ENCODE measurements at regions not wholly inside any gene's neighbourhood (a gene's known extent, or its start where the extent isn't known, plus 50 kb on each side); places are given as distances from the start of the nearest gene placed in this dataset.
"Not testable (repeated sequence)": the region's sequence is repeated elsewhere in the genome, so short reads cannot be mapped to it uniquely, and the experiment has no call there.

DNA sequence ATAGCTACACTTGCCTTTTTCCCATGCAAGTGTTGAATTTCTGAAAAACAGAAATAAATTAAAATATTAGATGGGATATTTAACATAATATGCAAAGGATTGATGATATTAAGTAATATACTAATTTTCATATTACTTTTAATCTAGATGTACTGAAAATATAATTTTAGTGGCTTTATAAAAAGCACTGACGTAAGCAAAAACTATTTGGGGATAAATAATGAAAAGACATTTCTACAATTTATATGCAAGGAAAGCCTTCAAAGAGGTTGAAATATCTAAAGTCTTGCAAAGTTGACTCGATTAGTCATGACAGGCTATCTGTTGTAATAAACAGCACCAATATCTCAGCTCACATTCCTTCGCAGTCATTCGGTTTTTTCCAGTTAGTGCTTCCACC lies 94.9 kb upstream of the ABCB5 start:
- DNase-seq (ENCODE audit: low spot score): no peak

DNA sequence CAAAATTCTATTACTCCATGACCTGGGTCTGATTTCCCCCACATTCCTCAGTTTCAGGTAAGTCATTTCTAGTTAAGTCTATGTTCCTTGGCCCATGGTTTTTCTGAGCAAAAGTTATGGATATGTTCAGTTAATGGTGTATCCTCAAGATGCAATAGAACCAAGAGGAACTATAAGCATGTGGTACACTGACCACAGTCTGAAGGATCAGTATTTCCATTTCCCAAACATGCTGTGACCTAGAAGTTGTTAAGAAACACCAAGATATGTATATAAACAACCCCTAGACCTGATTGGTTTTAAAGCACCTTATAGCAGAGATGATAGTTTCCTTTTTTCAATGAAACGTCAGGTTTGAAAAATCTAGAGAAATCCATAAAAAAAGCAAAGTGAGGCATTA lies 94.2 kb upstream of the ABCB5 start:
- no peak for DNase-seq (ENCODE audit: low spot score)

DNA sequence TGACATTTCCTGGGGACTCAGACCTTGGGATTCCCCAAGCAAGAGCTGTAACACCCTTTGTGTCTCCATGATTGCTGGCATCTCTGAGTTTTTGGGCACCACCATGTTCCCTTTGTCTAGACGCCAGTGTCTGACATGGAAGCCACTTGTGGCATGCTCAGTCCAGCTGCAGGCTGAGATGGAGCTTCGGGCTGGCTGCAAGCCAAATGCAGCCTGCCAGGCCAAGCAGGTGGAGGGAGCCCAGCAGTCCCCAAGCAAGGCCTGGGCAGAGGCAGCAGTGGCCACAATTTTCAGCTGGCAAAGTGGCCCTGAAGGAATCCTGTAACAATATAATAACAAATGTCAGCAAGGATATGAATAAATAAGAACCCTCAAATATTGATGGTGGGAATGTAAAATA lies 86.2 kb upstream of the ABCB5 start:
- no peak for DNase-seq (ENCODE audit: low spot score)

DNA sequence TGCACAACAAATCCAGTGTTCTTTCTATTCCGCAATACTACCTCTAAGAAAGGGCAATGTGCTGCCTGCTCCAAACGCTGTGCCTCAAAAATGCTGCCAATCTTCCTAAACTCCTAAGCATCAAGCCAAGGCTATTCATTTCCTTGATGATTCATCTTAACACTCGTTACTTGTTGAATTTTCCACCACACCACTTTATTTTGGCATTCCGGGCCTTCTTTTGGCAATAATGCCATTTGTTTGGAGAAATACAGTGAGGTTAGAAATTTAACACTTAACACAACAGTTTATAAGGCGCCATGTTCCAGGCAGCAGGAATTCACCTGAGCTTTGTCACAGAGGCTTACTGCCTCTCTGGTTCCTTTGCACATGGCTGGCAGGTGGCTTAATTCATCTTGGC lies 82.6 kb upstream of the ABCB5 start:
- no peak for DNase-seq (ENCODE audit: low spot score)

DNA sequence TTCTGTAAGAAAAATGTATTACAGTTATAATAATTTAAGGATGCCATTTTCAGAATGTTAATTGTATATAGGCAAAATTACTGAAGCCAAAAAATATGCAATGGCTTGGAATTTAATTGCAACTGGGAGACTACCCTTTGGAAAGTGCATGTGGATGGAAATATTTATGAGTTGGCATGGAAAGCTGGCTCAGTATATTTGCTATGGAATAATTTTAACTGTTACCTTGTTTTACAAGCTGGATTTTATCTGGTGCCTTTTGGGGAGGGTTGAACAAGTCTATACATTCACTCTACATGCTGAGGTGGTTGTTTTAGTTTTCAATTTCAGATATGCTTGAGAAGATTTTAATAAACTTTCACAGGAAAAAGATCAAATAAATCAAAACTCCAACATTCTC lies 80.9 kb upstream of the ABCB5 start:
- DNase-seq (ENCODE audit: low spot score): no peak

DNA sequence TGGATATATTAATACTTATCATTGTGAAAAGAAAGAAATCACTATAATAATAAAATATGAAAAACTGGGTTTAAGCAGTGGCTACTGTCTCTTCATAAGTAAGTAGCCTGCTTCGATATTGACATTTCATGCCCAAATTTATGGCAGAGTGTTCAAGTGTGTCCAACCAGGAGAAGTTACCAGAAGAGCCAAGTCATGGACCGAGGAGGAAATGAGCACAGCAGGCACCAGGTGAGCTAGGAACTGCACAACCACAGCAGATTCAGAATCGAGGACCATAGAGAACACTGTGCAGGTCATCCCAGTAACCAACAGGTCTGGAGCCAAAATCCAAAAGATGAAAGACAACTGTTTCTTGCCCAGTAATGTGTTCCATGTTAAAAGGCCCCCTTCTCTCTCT lies 79.9 kb upstream of the ABCB5 start:
- DNase-seq (ENCODE audit: low spot score): no peak

DNA sequence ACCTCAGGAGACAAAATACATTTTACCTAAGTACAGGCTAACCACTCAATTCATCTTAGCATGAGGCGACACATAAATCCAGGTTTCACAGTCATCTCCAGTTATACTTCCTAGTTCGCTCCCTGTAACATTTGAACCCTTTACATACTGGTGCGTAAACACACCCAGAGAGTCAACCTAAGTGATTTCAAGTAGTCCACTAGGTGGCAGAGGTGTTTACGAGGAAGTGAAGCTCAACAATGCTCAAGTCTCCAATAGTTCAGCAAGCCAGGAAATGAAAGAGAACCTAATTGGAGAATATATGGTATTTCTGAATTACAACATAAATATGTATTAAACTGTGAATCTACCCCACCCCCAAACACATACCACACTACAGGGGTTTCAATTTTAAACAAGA lies 76.3 kb upstream of the ABCB5 start:
- no peak for DNase-seq (ENCODE audit: low spot score)

DNA sequence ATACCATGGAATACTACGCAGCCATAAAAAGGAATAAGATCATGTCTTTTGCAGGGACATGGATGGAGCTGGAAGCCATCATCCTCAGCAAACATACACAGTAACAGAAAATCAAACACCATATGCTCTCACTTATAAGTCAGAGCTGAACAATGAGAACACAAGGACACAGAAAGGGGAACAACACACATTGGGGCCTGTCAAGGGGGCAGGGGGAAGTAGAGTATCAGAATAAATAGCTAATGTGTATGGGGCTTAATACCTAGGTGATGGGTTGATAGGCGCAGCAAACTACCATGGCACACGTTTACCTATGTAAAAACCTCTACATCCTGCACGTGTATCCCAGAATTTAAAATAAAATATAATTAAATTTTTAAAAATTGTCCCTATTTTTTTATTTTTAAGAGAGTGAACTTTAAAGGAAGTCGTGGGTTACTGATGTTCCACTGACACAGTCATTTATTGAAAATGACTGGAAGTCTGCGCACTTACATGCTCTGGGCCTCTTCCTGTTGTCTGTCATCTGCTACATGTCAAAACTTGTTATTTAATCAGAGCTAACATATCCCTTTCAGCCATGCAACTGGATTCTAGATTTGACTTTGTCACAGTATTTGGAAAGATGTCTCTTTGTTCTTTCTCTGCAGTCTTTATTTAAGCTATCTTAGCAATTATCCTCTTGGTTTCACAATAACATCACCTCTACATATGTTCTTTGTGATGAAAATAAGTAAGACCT lies 73.7 kb upstream of the ABCB5 start:
- no peak for DNase-seq (ENCODE audit: low spot score)

DNA sequence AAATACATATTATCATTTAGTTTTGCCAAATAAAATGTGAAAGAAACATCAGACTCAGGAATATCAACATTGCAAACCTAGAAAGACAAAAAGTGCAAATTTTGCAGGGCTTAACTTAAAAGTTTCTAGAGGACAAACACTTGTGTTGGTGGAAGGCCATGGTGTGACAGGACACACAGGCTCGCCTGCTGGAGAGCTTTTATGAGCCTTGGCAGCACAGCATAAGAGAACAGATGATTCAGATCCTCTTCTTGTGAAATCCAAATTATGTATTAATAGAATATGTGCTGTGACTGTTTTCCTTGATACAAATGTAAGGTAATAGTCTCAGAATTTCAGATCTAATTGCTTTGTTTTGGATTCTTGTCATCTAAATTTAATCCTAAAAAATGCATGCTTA lies 72.9 kb upstream of the ABCB5 start:
- DNase-seq (ENCODE audit: low spot score): peak; percentile 21

DNA sequence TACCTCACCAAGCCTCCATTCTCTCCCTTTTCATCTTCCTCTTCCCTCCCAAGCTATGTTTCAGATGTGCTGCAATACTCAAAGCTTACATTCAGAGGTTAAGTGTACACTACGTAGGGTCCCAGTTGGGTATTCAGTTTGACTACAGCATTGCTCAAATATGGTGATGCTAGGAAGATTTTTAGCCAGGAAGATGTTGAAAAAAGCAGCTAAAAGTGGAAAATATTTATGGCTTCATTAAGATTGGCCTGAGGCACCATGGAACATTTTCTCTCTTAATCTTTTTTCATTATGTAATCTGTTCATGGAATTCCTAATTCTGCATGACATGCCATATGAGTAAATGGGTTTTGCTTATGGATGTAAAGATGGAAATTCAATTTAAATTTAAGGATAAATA lies 72.0 kb upstream of the ABCB5 start:
- DNase-seq (ENCODE audit: low spot score): no peak

DNA sequence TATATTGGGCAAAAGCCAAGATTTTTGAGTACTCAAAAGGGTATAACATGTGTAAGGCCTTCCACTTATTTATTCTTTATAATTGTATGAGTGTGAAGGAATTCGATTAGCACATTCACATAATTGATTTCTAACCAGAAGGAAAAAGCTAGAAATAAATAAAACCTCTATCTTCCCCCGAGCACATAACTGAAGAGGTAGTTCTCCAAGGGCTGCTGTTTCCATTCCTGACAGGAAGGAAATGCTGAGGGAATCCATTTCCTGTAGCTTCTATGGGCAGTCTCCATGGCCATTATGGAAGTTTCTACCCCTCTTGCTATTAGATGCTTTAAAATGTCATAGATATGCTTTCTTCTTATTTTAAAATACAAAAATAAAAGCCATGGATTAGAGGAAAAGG lies 70.5 kb upstream of the ABCB5 start:
- no peak for DNase-seq (ENCODE audit: low spot score)

DNA sequence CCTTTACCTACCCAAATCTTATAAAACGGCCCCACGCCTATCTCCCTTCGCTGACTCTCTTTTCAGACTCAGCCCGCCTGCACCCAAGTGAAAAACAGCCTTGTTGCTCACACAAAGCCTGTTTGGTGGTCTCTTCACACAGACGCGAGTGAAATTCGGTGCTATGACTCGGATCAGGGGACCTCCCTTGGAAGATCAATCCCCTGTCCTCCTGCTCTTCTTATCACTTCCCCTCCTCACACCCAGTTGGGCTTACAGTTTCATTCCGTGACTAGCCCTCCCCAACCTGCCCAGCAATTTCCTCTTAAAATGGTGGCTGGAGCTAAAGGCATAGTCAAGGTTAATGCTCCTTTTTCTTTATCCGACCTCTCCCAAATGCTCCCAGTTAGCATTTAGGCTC lies 68.5 kb upstream of the ABCB5 start:
- DNase-seq (ENCODE audit: low spot score): not testable (repeated sequence)

DNA sequence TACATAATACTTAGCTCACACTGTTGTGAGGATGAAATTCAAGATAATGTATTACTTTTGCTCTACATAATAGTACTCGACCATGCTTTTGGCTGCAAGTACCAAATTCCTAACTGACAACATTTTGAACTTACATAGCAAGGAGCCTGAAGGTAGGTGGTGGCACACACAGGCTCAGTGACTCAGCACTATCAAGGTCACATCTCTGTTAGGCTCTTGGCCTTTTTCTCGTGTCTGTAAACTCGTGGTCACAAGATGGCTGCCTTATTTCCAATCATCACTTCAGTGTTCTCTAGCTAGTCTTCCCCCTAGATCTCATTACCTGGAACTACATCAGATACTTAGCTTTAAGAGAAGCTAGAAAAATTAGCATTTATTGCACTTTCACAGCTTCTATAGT lies 61.4 kb upstream of the ABCB5 start:
- DNase-seq (ENCODE audit: low spot score): no peak

DNA sequence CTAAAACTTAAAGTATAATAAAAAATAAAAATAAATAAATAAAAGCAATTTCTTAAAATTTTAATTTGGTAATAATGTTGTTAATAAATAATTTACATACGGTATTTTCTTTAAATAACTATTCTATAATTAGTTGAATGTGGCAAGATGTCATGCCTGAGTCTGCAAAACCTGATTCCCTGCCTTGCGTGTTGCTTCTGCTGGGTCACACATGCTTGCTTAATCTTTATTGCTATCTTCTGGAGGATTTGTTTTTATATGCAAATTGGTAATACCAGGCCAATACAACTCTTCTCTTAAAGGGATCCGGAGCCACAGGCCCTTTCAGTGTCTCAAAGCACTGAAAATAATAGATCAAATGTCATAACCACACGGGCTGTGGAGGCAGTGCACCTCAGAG lies 59.4 kb upstream of the ABCB5 start:
- no peak for DNase-seq (ENCODE audit: low spot score)

DNA sequence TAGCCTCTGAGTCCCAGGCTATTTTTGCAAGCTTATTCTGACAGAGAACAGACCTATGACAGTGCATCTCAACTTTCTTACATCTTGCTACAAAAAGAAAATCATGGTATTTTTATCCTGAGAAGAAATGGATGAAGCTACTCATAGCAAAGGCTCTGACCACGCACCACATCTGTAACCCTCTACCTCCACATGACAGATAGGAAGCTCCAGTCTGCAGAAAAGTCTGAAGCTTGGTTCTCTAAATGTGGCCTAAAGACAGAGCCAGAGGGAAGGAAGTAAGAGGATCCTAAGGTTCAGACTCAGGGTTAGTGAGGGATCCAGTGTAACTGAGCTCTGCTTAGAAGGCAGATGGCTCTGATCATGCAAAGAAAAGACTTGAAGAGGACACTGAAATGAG lies 58.4 kb upstream of the ABCB5 start:
- no peak for DNase-seq (ENCODE audit: low spot score)

DNA sequence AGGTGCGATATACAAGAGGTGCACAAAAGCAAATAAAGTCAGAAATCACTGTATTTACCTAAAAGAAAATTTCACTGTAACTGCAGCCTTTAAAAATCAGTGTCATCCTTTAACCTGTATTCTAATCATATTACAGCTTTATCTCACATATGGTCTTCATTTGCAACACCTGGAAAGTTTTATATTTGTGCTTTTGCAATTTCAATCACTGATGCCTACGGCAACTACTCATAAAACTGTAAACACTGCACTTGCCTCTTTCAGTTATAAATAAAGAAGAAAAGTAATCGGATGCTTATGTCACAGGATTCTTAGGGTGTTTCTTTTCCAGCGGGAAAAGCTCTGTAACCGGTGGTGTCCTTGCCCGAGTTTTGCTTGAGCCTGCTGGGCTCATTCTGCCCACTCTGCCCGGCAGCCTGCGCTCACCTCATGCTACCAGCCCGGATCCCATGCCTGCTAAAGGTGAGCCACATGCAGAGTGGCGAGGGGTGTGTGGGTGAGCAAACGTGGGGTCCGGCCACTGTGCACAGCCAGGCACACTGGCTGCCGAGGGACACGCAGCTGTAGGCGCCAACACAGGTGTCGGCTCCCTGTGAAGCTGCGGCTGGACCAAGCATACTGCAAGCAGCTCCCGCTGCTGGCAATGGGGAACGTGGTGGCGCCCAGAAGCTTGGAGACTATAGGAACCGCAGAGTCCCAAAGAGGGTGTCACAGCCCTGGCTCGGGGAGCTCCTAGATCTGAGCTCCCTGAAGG lies 56.3 kb upstream of the ABCB5 start:
- DNase-seq (ENCODE audit: low spot score): no peak

DNA sequence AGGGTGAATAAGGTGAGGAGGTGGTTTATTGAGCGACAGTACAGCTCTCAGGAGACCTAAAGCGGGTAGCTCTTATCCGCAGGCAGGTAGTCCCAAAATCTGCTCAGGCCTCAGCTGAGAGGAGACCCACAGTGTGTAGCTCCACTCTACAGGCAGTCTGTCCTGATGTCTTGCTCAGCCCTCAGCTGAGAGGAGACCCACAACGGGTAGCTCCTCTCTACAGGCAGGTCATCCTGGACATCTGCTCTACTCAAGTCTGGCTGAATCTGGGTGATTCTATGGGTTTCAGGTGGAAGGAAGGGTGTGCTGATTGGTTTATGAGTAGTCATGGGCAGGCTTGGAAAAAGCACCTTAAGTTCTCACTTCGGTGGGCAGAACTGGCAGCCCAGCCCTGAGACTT lies 55.6 kb upstream of the ABCB5 start:
- DNase-seq (ENCODE audit: low spot score): no peak

DNA sequence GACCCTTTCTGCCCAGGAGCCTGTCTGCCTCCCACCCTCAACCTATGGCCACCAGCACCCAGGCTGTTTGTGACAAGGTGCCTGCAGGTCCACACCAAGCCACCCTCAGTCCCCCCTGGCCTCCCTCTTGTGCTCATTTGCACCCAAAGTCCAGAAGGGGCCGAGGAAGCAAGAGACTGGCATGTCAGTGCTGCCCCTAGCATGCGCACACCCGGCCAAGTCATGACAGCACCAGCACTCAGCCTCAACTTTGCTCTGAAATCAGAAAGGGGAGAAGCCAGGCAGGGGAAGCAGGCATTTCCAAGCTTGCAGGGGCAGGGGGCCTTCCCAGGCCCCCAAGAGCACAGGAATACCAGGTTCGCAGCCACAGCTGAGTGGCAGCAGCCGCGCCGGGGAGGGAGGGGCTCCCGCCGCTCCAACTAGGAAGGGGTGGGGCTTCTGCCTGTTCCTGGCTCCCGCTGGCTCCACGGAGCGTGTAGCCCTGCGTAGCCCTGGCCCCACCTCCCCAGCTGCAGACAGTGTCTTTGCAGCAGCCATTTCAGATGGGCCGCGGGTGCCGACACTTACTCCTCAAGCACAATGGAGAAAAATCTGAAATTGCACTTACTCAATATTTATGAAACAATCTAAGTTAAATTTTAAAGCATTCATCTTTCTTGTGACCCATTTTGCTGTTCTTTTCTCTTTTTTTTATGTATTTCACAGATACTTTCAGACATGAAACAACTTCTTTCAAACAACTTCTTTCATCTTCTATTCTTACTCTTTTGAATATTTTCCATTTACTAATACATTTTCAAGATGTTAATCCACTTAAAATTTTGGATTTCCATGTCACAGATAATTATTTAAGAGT lies 54.9 kb upstream of the ABCB5 start:
- no peak for DNase-seq (ENCODE audit: low spot score)

DNA sequence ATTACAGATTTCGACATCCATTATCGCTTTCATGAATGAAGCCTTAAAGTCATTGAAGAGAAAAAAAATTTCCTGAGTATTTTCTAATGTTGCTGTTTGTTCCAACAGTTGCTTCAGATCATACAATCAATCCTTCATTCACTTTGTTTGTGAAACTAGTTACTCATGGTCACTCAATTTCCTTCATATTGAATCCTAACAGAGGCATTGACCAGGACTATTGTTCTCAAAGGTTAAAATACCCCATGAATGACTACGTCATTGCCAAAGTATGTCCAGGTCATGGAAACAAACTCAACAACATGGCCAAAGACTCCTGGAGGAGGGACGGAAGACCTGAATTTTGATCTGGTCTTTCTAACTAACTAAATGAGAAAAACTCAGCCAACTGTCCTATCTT lies 54.0 kb upstream of the ABCB5 start:
- no peak for DNase-seq (ENCODE audit: low spot score)

DNA sequence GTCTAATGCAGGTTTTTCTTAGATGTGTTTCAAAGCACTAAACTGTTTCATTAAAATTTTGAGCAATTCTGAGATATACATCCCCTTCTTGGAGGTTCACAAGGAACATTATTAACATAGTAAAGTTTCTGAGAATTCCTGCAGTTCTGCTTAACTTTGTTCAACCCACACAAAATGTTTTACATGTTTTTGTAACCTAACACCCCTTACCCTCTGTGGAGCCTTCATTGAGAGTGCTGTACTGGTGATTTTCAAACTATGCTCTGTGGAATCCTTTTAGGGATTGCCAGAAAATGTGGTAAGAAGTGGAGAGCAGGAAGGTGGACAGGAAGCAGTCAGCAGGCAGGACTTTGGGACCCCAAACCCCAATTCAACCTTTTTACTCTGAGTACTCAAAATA lies 53.6 kb upstream of the ABCB5 start:
- DNase-seq (ENCODE audit: low spot score): no peak

DNA sequence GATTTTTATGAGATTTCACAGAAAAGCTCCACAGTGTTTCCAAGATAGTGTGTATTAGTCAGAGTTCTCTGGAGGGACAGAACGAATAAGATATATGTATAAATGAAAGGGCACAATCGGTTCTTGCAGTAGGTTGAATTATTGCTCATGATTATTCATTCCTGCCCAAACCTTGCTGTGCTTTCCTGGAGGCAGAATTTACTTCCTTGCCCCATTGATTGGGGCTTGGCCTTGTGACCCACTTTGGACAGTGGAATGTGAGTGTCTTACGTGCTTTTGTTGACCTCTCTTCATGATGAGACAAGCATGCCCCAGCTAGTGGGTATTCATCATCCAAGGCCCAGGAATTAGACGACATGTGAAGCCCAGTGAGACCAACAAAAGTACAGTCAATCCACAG lies 53.0 kb upstream of the ABCB5 start:
- no peak for DNase-seq (ENCODE audit: low spot score)

Data from Ammon's horn (tissue), 1 donor.